ENCODE measurements at regions not wholly inside any gene's neighbourhood (a gene's known extent, or its start where the extent isn't known, plus 50 kb on each side); places are given as distances from the start of the nearest gene placed in this dataset.

GRCh38 chr16:86387468-86388440 is 122.6 kb upstream of the FOXF1 start:
- intact Hi-C loops (cut with DNase I) = no loop called here
- Histone ChIP-seq H3K9me3 (peaks cover 0 to 5% (median 0%) of the 10 kb centered on the region in 11 donors), H3K4me3 (no peak overlapping the region), H3K36me3 (no peaks in the 10 kb centered on the region), H3K27ac (no peak overlapping the region), H3K4me1 (peaks cover 0 to 4% (median 0%) of the 10 kb centered on the region in 9 donors), H3K27me3 (peaks cover 0 to 82% (median 50%) of the 10 kb centered on the region in 7 donors)
- WGBS, 2 donors = 86 to 87% methylated on average over 24 of the region's 24 CpGs
- no peak for TF ChIP-seq CTCF (IDR thresholded peaks at IDR 0.05)
- ATAC-seq (no peak), DNase-seq (no peak)

DNA sequence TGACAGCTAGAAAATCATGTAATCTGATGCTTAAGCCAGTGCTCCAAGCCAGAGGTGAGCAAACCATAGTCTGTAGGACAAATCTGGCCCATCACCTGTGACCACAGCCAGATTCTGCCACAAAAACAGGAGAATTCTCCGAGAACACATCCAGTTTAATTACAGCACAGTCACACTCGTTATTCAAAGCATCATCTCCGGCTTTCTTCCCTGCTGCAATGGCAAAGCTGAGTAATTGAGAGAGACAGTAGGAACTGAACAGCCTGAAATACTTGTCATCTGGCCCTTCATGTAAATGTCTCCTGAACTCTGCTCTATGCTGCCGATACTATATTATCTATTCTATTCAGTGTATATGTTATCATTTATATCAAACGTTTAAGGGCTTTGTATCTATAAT is 121.4 kb upstream of the FOXF1 start:
- DNase-seq (no peak), ATAC-seq (no peak)
- intact Hi-C loops (cut with DNase I) = no loop called here
- peaks cover 0 to 72% (median 51%) of the 10 kb centered on the region in 7 donors for H3K27me3 ChIP-seq
- H3K27ac ChIP-seq = no peak overlapping the region
- H3K4me1 ChIP-seq = peaks cover 0 to 4% (median 0%) of the 10 kb centered on the region in 9 donors
- H3K4me3 ChIP-seq = no peak overlapping the region
- WGBS, 2 donors = 61 to 65% methylated on average over 5 of the region's 5 CpGs
- H3K36me3 ChIP-seq = no peaks in the 10 kb centered on the region
- peaks cover 0 to 5% (median 0%) of the 10 kb centered on the region in 11 donors for H3K9me3 ChIP-seq
- no peak for TF ChIP-seq CTCF (IDR thresholded peaks at IDR 0.05)

DNA sequence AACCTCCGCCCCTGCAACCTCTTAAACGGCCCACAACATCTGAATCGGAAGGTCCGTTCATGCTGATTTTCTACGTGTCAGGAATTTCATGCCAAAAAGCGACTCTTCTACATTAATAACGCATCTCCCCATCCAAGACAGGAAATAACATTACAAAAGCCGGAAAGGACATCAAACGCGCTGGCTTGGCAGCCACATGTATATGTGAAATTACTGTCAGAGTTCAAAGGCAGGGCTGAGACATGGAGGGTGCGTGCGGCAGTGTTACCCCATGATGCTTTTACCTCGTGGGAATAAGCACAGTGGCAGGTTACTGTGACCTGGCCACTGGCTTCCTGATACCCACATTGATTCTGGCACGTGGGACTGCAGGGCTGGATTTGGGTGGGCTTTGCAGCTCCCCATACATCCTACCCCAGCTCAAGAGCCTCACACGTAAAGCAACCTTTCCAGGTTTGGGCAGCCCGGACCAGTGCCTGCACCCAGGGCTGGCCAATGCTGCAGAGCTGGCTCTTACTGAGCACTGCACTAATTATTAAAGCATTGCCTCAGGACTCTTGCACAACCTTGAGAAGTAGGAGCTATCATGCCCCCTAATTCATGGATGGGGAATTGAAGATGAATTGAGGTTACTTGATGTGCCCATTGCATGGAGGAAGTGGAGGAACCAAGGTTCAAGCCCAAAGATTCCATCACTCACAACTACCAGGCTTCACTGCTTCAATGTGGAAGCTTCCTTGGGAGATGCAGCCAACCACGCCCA is 120.6 kb upstream of the FOXF1 start:
- H3K27ac ChIP-seq = no peak overlapping the region
- intact Hi-C loops (cut with DNase I) = no loop called here
- 49 to 59% methylated on average over 17 of the region's 17 CpGs for WGBS, 2 donors
- H3K4me3 ChIP-seq = no peak overlapping the region
- H3K36me3 ChIP-seq = no peaks in the 10 kb centered on the region
- H3K4me1 ChIP-seq = peaks cover 0 to 3% (median 0%) of the 10 kb centered on the region in 9 donors
- no peak for TF ChIP-seq CTCF (IDR thresholded peaks at IDR 0.05)
- no peak for DNase-seq
- peaks cover 0 to 5% (median 0%) of the 10 kb centered on the region in 11 donors for H3K9me3 ChIP-seq
- H3K27me3 ChIP-seq = peaks cover 0 to 72% (median 49%) of the 10 kb centered on the region in 7 donors
- no peak for ATAC-seq

DNA sequence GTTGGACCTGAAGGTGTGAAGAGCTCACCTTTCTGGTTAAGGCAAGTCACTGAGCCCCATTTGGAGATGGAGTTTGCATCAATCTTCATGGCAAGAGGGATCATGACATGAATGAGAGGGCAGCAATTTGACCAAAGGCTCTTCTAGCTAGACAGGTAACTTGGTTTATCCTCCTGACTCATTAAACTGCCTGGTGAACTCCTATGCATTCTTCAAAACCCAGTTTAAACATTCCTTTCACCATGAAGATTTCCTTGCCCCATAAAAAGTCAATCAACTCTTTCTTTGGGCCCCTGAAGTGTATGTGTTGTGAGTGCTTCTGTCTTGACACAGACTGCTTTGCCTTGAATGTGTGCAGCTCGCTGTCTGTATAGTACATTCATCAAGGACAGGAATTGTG is 120.0 kb upstream of the FOXF1 start:
- Histone ChIP-seq H3K4me1 (peaks cover 0 to 3% (median 0%) of the 10 kb centered on the region in 9 donors), H3K27ac (no peak overlapping the region), H3K4me3 (no peak overlapping the region), H3K27me3 (peaks cover 0 to 69% (median 43%) of the 10 kb centered on the region in 7 donors), H3K9me3 (peaks cover 0 to 5% (median 0%) of the 10 kb centered on the region in 11 donors), H3K36me3 (no peaks in the 10 kb centered on the region)
- intact Hi-C loops (cut with DNase I) = no loop called here
- WGBS, 2 donors = 95 to 100% methylated on average over 1 of the region's 1 CpG
- TF ChIP-seq CTCF (IDR thresholded peaks at IDR 0.05) = no peak
- DNase-seq (no peak), ATAC-seq (no peak)

All from heart right ventricle (tissue), 16 donors.